Stimulated activated CD4-positive, alpha-beta T cell treated with anti-CD3 and anti-CD28 coated beads, Interleukin-2, amount 100 ng/mL, for 4 hours (primary cell): ENCODE measurements at regions not wholly inside any gene's neighbourhood (a gene's known extent, or its start where the extent isn't known, plus 50 kb on each side); places are given as distances from the start of the nearest gene placed in this dataset.

Source experiments
- DNase-seq: peaks from one replicate; pipeline ENCODE4 v3.0.0-alpha.2; 2020; ENCODE audit warnings: low read depth

GRCh38 chr6:165986311-165986913, 181.2 kb downstream of the TBXT start:
- no peak for DNase-seq

DNA sequence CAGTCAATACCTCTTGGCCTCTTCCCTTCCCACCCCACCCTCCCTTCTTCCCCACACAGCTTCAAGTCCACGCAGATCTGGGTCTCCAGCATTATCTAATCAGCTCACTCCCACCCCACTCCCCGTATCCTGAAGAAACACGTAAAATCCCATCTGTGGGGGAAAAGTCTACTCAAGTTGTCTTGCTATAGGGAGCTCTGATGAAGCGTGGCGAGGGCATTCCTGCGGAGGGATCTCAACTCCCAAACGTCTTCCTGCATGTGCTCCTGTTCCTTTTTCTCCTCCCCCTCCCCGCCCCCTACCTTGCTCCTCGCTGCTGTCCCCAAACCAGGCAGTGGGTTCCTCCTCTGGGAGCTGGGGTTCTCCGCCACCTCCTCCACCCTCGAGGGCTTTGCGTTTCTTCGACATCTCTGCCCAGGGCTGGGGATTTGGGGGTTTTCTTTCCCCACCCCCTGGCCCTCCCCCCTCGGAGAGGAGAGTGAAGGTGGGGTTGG, 181.8 kb downstream of the TBXT start:
- DNase-seq: no peak

DNA sequence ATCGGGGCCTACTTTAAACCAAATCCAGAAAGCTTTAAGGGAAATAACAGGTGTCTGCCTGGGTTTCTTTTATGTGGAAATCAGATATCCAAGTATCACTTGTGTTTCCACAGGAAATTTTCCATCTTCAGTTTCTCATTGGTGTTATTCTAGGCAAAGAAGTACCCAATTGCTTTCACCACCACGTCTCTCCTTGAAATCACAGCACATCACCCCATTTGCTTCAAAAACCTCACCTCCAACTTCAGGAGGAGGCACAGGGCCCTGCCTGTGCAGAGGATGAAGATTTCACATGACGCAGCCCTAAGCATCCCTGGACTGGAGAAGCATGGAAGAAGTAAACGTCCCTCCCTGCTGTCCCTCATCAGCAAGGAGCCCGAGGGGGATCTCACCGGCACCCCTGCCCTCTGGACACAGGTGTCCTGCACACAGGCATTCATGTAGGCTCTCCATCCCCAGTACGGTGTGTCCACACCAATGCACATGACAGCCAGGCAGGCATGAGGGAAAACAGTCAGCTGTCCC, 182.3 kb downstream of the TBXT start:
- DNase-seq: no peak

GRCh38 chr6:165984729-165985275, 182.8 kb downstream of the TBXT start:
- no peak for DNase-seq

- no peak for DNase-seq
Measured at GRCh38 chr6:165983112-165984072, 184.3 kb downstream of the TBXT start.

DNA sequence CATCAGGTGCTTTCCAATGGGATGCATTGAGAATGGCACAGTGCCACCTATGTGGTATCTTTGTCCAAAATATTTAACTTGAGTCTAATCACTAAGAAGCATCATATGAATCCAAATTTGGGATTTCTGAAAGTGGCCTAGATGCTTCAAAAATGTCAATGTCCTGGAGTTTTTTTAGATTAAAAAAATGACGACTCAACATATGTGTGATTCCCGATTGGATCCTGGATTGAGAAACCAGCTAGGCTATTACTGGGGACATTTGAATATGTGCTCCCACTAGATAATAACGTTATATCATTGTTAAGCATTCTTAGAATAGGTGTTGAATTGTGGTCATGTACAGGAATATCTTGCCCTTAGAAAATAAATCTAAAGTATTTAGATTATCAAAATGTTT, 189.2 kb downstream of the TBXT start:
- no peak for DNase-seq

DNA sequence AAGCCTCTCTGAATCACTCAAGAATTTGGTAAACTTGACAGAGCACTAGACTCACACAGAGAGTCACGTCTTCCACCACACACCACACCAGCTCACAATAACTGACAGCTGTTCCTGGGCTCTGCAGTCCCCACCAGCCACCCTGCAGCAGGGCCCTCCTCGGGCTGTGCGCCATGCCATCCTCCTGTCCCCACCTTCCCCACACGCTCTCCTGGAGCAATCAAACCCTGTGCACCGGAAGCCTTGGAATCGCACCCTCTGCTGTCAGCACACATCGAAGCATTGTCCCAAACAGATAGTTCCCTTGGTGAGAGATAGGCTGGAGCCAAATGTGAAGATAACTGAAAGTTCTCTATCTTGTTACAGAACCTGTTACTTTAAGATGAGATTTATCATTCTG, 191.0 kb downstream of the TBXT start:
- no peak for DNase-seq

DNA sequence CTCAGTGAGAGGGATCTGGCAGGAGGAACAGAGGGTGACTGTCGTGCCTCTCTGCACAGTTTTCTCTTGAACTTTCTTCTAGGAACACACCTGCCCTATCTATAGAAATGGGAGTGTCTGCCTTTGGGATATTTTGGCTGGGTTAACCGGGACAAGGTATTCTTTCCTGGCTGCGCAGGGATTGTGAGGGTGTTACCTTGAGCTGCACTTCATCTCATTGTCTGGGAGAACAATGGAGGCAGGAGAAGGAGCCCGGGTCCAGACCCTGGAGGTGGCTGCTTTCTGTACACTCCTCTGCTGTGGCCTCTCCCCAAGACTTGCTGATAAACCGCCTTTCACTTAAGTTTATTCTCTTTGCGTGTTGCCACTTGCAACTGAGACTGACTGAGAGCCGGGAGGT, 192.8 kb downstream of the TBXT start:
- DNase-seq: no peak

GRCh38 chr6:165973473-165973872, 194.2 kb downstream of the TBXT start:
- no peak for DNase-seq

DNA sequence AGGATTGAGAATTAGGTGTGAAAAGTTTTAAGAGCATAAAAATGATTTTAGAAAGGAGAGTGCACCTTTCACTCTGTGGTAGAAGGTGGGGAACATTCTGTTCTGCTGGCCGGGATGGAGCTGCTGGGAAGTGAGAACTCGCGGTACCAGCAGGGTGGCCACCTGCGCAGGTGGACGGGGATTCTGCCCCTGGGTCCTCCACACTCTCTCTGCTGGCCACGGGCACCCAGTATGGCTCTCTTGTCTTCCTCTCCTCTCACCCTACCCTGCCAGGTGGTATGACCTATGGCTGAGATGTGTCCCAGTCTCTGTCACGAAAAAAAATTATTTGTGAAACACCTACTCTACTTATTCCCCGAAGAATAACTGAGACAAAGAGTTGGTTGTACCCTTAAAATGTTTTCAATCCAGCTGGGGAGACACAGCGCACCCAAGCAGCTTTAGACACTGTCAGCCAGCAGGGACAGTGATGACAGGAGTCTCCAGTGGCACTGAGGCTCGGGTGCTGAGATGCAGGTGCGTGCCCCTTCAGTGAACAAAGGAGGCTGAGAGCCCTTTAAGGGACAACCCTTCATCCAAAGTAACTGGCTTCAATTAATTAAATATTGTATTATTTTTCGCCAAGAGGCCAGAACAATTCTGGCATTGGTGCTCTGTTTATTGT, 195.4 kb downstream of the TBXT start:
- DNase-seq: no peak

- no peak for DNase-seq
Measured at GRCh38 chr6:165971202-165971601, 196.4 kb downstream of the TBXT start.

DNA sequence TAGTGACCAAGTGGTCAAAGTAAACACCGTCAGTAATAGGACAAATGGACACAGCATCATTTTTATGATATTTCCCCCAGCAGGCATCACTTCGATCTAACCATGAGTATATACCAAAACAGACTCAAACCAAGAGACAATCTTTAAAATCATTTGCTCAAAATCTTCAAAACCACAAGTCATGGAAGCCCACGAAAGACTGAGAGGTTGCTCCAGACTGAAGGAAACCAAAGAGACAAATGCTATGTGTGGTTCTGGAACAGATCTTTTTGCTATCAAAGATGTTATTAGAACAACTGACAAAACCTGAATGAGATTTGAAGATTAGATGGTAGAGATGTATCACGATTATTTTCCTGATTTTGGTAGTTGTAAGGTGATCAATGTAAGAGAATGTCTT, 197.7 kb downstream of the TBXT start:
- DNase-seq: no peak

DNA sequence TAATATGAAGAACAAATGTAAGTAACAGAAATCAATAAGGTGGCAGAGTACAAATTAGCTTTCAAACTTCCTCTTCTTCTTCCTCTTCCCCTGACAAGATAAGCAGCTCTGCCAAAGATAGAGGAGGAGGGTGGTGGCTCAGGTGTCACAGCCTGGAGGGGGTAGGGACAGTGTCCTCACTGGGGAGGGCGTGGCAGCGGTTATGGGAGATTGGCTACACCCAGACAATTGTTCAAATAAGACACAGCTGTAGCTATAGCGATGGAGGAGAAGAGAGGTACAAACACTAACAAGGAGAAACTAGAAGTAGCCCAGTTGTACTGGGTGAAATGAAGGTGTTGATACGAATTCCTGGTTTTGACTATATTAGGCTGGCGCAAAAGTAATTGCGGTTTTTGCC, 198.5 kb downstream of the TBXT start:
- DNase-seq: no peak

- no peak for DNase-seq
Measured at GRCh38 chr6:165968408-165968807, 199.2 kb downstream of the TBXT start.

GRCh38 chr6:165967810-165968407, 199.7 kb downstream of the TBXT start:
- DNase-seq: no peak

- no peak for DNase-seq
Measured at GRCh38 chr6:165963750-165964149, 203.9 kb downstream of the TBXT start.

- DNase-seq: no peak
Measured at GRCh38 chr6:165962366-165962765, 205.3 kb downstream of the TBXT start.

- no peak for DNase-seq
Measured at GRCh38 chr6:165961233-165961632, 206.4 kb downstream of the TBXT start.

DNA sequence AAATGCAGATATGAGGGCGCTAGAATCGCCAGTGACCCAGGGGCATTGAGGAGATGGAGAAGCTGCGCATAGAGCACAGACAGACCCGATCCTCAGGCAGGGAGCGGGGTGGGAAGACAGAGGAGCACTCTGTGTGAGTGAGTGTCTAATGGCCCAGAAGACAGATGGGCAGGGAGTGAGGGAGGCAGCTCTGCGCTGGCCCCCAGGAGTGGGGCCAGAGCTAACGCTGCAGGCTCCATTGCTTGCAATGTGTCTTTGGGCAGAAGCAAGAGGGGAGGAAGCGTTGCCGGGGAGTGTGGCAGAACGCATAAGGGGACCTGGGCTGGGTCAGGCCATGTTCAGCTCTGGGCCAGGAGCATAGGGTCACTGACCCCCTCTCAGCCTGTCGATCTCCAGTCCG, 207.0 kb downstream of the TBXT start:
- DNase-seq: no peak

DNA sequence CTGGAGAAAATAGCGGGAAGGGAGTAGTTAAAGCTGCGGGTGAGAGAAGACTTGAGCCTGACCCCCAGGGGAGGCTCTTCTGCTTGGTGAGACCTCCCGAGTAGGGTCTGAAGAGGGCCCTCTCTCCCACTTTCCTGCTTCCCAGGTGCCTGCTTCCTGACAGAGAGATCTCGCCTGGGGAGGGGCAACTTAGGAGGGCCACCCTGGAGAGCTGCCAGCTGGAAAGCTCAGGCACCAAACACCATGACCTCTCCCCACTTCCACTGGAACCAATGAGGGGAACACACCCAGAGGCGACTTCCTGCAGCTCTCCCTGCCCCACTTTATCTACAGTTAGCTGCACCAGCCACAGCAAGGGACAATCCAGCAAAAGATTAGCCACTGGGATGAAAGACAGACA, 208.0 kb downstream of the TBXT start:
- no peak for DNase-seq

DNA sequence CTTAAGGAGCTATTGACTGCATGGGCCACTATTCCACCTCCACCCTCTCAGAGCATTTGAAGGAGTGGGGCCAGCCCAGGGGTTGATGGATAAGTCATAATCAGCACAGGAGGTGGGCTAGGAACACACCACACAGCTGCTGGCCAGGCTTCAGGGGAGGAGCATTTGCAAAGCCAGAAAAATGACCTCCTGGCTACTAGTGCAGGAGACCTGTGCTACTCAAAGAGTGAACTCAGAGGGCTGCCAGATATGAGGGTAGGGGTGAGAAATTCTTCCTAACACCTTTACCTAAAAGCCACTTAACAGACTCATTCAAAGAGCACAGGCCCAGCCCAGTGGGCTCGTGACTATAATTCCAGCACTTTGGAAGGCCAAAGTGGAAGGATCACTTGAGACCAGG, 210.8 kb downstream of the TBXT start:
- DNase-seq: no peak

- DNase-seq: no peak
Measured at GRCh38 chr6:165952514-165952913, 215.1 kb downstream of the TBXT start.
